ENCODE measurements at regions not wholly inside any gene's neighbourhood (a gene's known extent, or its start where the extent isn't known, plus 50 kb on each side); places are given as distances from the start of the nearest gene placed in this dataset.

DNA sequence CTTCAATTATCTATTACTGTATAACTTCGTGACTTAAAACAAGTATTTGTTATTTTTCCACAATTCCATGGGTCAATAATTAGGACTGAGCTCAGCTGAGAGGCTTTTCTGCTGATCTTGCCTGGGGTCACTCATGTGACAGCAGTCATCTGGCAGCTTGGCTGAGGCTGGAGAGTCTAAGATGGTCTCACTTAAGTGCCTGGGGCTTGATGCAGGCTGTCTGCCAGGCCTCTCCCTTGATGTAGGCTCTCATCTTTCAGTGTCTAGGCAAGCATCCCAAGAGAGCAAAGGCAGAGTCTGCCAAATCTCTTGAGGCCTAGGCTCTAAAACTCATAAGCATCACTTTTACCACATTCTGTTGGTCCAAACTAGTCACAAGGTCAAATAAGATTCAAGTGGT is 93.2 kb downstream of the NKX2-1 start:
- TF ChIP-seq EZH2 (IDR thresholded peaks at IDR 0.05; ENCODE audit: insufficient read depth, poor library complexity, severe bottlenecking) (no peak), EZH2phosphoT487 (IDR thresholded peaks at IDR 0.05; ENCODE audit: insufficient read depth, low read depth) (no peak)
